ENCODE measurements at regions not wholly inside any gene's neighbourhood (a gene's known extent, or its start where the extent isn't known, plus 50 kb on each side); places are given as distances from the start of the nearest gene placed in this dataset.
A peak's percentile ranks its signal among the peaks of the same experiment; 100 is the strongest.
"Not testable (repeated sequence)": the region's sequence is repeated elsewhere in the genome, so short reads cannot be mapped to it uniquely, and the experiment has no call there.

DNA sequence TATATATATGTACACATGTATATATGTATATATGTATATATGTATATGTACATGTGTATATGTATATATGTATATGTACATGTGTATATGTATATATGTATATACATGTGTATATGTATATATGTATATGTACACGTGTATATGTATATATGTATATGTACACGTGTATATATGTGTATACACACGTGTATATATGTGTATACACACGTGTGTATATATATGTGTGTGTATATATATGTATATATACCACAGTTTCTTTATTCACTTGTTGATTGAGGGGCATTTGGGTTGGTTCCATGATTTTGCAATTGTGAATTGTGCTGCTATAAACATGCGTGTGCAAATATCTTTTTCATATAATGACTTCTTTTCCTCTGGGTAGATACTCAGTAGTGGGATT, 179.0 kb downstream of the ADCYAP1 start:
- H3K27me3 ChIP-seq (ENCODE audit: control insufficient read depth, insufficient read depth, low read length); H3K4me1 ChIP-seq (ENCODE audit: control insufficient read depth, low read depth, low read length); H3K4me3 ChIP-seq (ENCODE audit: low read length); H3K27ac ChIP-seq (ENCODE audit: low read length); H3K36me3 ChIP-seq (ENCODE audit: control insufficient read depth, low read depth, low read length); H3K9ac ChIP-seq (ENCODE audit: low read length); H3K9me3 ChIP-seq (ENCODE audit: control insufficient read depth, low read depth, low read length): not testable (repeated sequence)

DNA sequence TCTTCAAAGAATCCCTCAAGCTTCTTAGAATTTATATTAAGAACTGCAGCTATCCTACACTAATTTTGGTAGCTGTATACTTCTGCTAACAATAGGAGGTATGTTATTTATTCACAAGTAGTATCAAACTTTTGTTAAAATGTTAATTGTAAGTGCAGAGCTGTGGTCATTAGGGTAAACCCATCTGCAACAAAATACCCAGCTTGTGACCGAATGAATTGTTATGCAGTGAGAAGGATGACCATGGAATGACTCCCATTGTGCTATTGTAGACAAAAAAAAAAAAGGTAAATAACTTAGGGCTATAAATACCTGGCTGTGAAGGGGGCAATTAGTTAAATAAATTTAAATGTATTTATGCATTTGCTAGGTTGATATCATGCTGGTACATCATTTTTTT, 186.1 kb downstream of the ADCYAP1 start:
- Histone ChIP-seq H3K4me1 (ENCODE audit: control insufficient read depth, low read depth, low read length) (peaks cover 30% of the 10 kb centered on the region), H3K4me3 (ENCODE audit: low read length) (peak overlapping the region; percentile 35), H3K9ac (ENCODE audit: low read length) (no peak overlapping the region), H3K27me3 (ENCODE audit: control insufficient read depth, insufficient read depth, low read length) (no peaks in the 10 kb centered on the region), H3K36me3 (ENCODE audit: control insufficient read depth, low read depth, low read length) (no peaks in the 10 kb centered on the region), H3K9me3 (ENCODE audit: control insufficient read depth, low read depth, low read length) (no peaks in the 10 kb centered on the region), H3K27ac (ENCODE audit: low read length) (peak overlapping the region; percentile 71)

DNA sequence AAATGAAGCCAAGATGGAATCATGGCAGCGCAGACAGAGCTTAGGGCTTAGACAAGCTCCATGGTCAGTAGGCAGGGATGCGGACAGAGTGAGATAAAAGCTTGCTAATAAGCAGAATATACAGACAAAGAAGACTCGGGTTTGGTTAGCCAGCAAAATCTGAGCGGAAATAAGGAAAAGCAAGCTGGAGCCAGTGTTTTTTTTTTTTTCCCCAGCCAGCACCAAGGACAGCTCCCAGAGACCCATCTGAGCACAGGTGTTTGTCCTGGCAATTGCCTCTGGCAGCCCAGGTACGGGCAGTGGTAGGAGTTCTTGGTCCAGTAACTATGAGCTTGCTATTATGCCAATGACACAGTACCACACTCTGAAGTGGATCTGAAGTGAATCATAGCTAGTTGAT, 187.6 kb downstream of the ADCYAP1 start:
- H3K4me3 ChIP-seq (ENCODE audit: low read length), result no peak overlapping the region
- peaks cover 30% of the 10 kb centered on the region for H3K4me1 ChIP-seq (ENCODE audit: control insufficient read depth, low read depth, low read length)
- H3K27ac ChIP-seq (ENCODE audit: low read length), result no peak overlapping the region
- no peaks in the 10 kb centered on the region for H3K9me3 ChIP-seq (ENCODE audit: control insufficient read depth, low read depth, low read length)
- no peaks in the 10 kb centered on the region for H3K36me3 ChIP-seq (ENCODE audit: control insufficient read depth, low read depth, low read length)
- no peaks in the 10 kb centered on the region for H3K27me3 ChIP-seq (ENCODE audit: control insufficient read depth, insufficient read depth, low read length)
- no peak overlapping the region for H3K9ac ChIP-seq (ENCODE audit: low read length)

DNA sequence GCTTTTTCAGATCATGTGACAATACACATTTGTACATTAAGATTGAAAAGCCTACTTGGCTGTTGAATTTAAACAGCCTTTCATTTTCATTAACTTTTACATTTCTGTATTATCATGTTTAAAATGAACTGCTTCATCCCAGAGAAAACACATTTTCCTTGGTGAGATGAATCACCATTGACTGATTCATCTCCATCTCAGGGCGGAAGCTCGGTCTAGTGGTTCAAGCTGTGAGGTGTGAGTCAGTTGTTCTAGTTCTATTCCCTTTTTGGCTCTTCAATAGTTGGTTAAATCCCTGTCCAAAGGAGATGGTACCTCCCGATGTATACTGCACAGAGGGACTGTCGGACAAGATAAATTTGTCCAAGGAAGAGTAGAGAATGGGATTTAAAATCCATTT, 189.7 kb downstream of the ADCYAP1 start:
- H3K27me3 ChIP-seq (ENCODE audit: control insufficient read depth, insufficient read depth, low read length), result no peaks in the 10 kb centered on the region
- no peak overlapping the region for H3K9ac ChIP-seq (ENCODE audit: low read length)
- no peaks in the 10 kb centered on the region for H3K9me3 ChIP-seq (ENCODE audit: control insufficient read depth, low read depth, low read length)
- peaks cover 19% of the 10 kb centered on the region for H3K4me1 ChIP-seq (ENCODE audit: control insufficient read depth, low read depth, low read length)
- no peak overlapping the region for H3K27ac ChIP-seq (ENCODE audit: low read length)
- H3K36me3 ChIP-seq (ENCODE audit: control insufficient read depth, low read depth, low read length), result no peaks in the 10 kb centered on the region
- no peak overlapping the region for H3K4me3 ChIP-seq (ENCODE audit: low read length)

DNA sequence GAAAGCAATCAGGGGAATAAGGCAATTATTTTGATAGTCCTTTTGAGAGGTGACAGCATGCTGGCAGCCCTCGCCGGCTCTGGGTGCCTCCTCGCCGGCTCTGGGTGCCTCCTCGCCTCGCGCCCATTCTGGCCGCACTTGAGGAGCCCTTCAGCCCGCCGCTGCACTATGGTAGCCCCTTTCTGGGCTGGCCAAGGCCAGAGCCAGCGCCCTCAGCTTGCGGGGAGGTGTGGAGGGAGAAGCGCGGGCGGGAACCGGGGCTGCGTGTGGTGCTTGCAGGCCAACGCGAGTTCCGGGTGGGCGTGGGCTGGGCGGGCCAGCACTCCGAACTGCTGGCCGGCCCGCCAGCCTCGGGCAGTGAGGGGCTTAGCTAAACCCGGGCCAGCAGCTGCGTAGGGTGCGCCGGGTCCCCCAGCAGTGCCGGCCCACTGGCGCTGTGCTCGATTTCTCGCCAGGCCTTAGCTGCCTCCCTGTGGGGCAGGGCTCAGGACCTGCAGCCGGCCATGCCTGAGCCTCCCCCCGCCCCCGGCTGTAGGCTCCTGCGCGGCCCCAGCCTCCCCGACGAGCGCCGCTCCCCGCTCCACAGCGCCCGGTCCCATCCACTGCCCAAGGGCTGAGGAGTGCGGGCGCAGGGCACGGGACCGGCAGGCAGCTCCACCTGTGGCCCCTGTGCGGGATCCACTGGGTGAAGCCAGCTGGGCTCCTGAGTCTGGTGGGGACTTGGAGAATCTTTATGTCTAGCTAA, 193.5 kb downstream of the ADCYAP1 start:
- H3K27ac ChIP-seq (ENCODE audit: low read length); H3K4me3 ChIP-seq (ENCODE audit: low read length); H3K27me3 ChIP-seq (ENCODE audit: control insufficient read depth, insufficient read depth, low read length); H3K4me1 ChIP-seq (ENCODE audit: control insufficient read depth, low read depth, low read length); H3K36me3 ChIP-seq (ENCODE audit: control insufficient read depth, low read depth, low read length); H3K9me3 ChIP-seq (ENCODE audit: control insufficient read depth, low read depth, low read length); H3K9ac ChIP-seq (ENCODE audit: low read length): not testable (repeated sequence)

DNA sequence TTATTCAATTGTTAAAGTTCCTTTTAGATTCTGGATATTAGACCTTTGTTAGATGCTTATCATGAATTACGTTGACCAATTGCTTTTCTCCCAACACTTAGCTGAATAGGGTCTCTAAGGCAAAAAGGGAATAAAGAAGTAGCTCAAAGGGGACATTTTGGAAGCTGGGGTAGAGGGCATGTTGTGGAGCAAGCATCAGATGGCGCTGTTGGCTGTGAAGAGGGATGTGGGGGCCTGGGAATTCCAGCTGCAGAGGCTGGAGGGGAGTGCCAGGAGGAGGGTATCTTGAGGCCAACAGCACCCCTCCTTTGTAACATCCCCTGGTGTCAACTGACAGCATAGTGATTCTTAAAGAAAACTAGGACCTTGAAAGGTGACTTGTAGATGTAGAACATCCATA, 198.2 kb downstream of the ADCYAP1 start:
- Histone ChIP-seq H3K9me3 (ENCODE audit: control insufficient read depth, low read depth, low read length) (no peaks in the 10 kb centered on the region), H3K4me3 (ENCODE audit: low read length) (no peak overlapping the region), H3K36me3 (ENCODE audit: control insufficient read depth, low read depth, low read length) (no peaks in the 10 kb centered on the region), H3K27ac (ENCODE audit: low read length) (no peak overlapping the region), H3K9ac (ENCODE audit: low read length) (no peak overlapping the region), H3K27me3 (ENCODE audit: control insufficient read depth, insufficient read depth, low read length) (no peaks in the 10 kb centered on the region), H3K4me1 (ENCODE audit: control insufficient read depth, low read depth, low read length) (no peaks in the 10 kb centered on the region)

DNA sequence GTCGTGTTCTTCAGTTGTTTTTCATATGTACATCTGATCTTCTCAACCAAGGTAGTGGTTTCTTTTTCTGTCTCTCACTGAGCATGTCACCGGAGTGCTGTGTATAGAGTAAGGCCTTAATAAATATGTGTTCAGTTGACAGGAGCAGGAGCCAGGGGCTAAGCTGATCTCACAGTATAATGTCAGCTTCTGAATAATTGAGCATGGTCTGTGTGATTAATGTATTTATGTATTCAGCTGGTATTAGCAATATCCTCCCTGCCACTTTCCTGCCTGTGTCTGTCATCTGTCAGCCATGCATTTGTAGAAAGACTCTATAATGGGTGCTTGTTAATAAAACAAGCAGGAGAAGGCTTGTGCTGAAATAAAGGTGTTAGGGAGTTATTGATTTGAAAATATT, 198.9 kb downstream of the ADCYAP1 start:
- Histone ChIP-seq H3K4me1 (ENCODE audit: control insufficient read depth, low read depth, low read length) (no peaks in the 10 kb centered on the region), H3K4me3 (ENCODE audit: low read length) (no peak overlapping the region), H3K9ac (ENCODE audit: low read length) (no peak overlapping the region), H3K36me3 (ENCODE audit: control insufficient read depth, low read depth, low read length) (no peaks in the 10 kb centered on the region), H3K9me3 (ENCODE audit: control insufficient read depth, low read depth, low read length) (no peaks in the 10 kb centered on the region), H3K27me3 (ENCODE audit: control insufficient read depth, insufficient read depth, low read length) (no peaks in the 10 kb centered on the region), H3K27ac (ENCODE audit: low read length) (no peak overlapping the region)

DNA sequence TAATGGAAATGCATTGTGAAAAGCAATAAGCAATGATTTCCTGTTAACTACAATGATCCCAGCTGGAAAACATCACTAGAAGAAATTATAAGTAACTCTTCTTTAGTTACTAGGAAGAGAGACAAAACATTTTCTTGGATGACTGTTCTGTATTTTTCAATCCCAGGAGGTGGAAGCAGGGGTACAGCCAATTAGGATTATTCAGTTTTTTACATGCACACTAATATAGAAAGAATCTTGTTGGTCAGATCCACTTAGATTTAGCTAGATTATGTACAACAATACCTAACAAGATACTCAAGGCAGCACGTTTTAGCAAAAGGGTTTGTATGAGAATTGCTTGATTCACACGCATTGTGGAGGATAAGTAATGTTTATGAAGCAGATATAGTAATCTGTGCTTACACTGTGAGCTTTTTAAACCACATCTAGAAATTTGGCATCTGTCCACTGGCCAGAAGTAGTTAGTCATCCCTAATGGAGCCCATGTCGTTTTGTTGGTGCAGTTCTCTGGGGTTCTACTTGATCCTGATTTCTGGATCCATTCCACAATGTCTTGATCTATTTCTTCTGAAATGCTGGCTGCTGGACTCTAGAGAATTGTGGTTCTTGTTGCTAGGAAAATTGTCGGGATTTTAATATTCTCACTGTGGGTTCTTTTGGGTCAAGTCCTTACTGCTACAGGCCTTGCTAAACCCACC, 199.7 kb downstream of the ADCYAP1 start:
- Histone ChIP-seq H3K27ac (ENCODE audit: low read length) (no peak overlapping the region), H3K4me3 (ENCODE audit: low read length) (no peak overlapping the region), H3K4me1 (ENCODE audit: control insufficient read depth, low read depth, low read length) (no peaks in the 10 kb centered on the region), H3K9ac (ENCODE audit: low read length) (no peak overlapping the region), H3K36me3 (ENCODE audit: control insufficient read depth, low read depth, low read length) (no peaks in the 10 kb centered on the region), H3K9me3 (ENCODE audit: control insufficient read depth, low read depth, low read length) (no peaks in the 10 kb centered on the region), H3K27me3 (ENCODE audit: control insufficient read depth, insufficient read depth, low read length) (no peaks in the 10 kb centered on the region)

DNA sequence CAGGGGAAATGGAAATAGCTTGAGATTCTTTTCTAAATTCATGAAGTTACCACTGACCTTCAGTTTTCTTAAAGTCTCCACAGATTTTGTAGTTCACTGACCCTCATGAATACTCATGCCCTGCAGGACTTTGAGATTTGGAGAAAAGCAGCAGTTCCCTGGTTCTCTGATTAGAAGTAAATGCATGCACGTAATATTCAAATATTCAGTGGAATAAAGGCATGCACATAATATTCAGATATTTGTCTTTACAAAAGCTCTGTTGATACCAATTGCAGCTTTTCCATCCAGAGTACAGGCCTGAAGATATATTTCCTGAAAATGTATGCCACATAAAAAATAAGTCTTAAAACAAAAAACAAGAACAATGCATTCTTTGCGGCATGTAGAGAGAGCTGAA, 219.8 kb downstream of the ADCYAP1 start:
- Histone ChIP-seq H3K36me3 (ENCODE audit: control insufficient read depth, low read depth, low read length) (no peaks in the 10 kb centered on the region), H3K9me3 (ENCODE audit: control insufficient read depth, low read depth, low read length) (no peaks in the 10 kb centered on the region), H3K4me1 (ENCODE audit: control insufficient read depth, low read depth, low read length) (no peaks in the 10 kb centered on the region), H3K27ac (ENCODE audit: low read length) (no peak overlapping the region), H3K4me3 (ENCODE audit: low read length) (no peak overlapping the region), H3K27me3 (ENCODE audit: control insufficient read depth, insufficient read depth, low read length) (no peaks in the 10 kb centered on the region), H3K9ac (ENCODE audit: low read length) (no peak overlapping the region)

DNA sequence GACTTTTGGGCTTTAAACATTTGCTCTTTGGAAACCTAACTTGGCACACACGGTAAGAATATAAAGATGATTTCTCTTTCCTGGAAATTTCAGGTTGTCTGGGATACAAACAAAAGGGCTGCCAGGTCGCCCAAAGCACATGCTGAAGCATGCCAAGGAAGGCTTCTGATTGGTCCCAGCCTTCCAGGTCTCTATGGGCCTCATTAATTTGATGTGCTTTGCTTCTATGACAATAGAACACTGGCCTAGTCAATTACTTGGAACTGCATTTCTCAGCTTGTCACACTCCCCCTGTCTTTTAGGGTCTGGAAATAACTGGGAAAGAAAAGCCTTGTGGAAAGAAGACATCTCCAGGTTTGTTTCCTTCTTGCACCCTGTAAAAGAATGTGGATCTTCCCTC, 228.9 kb downstream of the ADCYAP1 start:
- H3K9ac ChIP-seq (ENCODE audit: low read length), result no peak overlapping the region
- no peak overlapping the region for H3K4me3 ChIP-seq (ENCODE audit: low read length)
- no peaks in the 10 kb centered on the region for H3K4me1 ChIP-seq (ENCODE audit: control insufficient read depth, low read depth, low read length)
- no peak overlapping the region for H3K27ac ChIP-seq (ENCODE audit: low read length)
- no peaks in the 10 kb centered on the region for H3K9me3 ChIP-seq (ENCODE audit: control insufficient read depth, low read depth, low read length)
- H3K27me3 ChIP-seq (ENCODE audit: control insufficient read depth, insufficient read depth, low read length), result no peaks in the 10 kb centered on the region
- H3K36me3 ChIP-seq (ENCODE audit: control insufficient read depth, low read depth, low read length), result no peaks in the 10 kb centered on the region

DNA sequence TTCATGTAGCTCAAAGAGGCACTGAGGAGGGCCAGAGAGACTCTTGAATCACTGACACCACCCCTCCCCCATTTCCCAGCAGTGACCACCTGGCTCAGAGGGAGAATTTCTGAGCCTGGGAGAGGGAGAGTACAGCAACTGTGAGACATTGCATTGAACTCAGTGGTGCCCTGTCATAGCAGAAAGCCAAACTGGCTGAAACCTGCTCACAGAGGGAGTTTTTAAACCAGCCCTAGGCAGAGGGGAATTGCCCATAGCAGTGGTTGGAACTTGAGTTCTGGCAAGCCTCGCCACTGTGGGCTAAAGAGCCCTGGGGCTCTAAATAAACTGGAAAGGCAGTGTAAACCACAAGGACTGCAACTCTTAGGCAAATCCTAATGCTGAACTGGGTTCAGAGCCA, 243.1 kb downstream of the ADCYAP1 start:
- Histone ChIP-seq H3K27ac (ENCODE audit: low read length) (no peak overlapping the region), H3K9me3 (ENCODE audit: control insufficient read depth, low read depth, low read length) (peaks cover 3% of the 10 kb centered on the region), H3K9ac (ENCODE audit: low read length) (no peak overlapping the region), H3K4me1 (ENCODE audit: control insufficient read depth, low read depth, low read length) (peaks cover 3% of the 10 kb centered on the region), H3K4me3 (ENCODE audit: low read length) (no peak overlapping the region), H3K27me3 (ENCODE audit: control insufficient read depth, insufficient read depth, low read length) (no peaks in the 10 kb centered on the region), H3K36me3 (ENCODE audit: control insufficient read depth, low read depth, low read length) (no peaks in the 10 kb centered on the region)

DNA sequence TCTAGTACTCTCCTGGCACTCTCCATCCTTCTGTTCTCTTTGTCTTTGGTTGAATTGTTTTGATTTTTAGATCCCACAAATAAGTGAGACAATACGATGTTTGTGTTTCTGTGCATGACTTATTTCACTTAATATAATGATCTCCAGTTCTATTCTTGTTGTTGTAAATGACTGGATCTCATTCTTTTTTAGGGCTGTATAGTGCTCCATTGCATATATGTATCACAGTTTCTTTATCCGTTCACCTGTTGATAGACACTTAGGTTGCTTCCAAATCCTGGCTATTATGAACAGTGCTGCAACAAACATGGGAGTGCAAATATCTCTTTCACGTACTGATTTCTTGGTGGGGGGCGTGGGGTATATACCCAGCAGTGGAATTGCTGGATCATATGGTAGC, 245.0 kb downstream of the ADCYAP1 start:
- no peak overlapping the region for H3K4me3 ChIP-seq (ENCODE audit: low read length)
- peaks cover 3% of the 10 kb centered on the region for H3K4me1 ChIP-seq (ENCODE audit: control insufficient read depth, low read depth, low read length)
- H3K27me3 ChIP-seq (ENCODE audit: control insufficient read depth, insufficient read depth, low read length), result no peaks in the 10 kb centered on the region
- H3K27ac ChIP-seq (ENCODE audit: low read length), result no peak overlapping the region
- H3K9ac ChIP-seq (ENCODE audit: low read length), result no peak overlapping the region
- H3K9me3 ChIP-seq (ENCODE audit: control insufficient read depth, low read depth, low read length), result peaks cover 3% of the 10 kb centered on the region
- H3K36me3 ChIP-seq (ENCODE audit: control insufficient read depth, low read depth, low read length), result no peaks in the 10 kb centered on the region
